ENCODE measurements at regions not wholly inside any gene's neighbourhood (a gene's known extent, or its start where the extent isn't known, plus 50 kb on each side); places are given as distances from the start of the nearest gene placed in this dataset.

DNA sequence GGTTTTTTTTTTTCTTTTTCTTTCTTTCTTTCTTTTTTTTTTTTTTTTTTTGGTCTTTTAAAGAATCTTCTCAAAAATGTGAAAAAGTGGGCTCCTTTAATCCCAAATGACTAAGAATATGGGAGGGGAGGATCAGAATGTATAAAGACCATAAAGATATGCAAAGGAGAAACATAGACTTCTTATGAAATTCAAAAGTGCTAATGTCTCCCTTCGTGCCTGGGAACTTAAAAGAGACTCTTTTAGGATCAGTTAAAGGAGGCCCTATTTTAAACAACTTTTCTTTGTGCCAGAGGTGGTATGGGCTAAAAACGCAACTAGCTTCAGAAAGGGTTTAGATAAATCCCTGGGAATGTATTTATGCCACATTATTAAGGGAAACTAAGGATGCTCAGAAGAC is 54.2 kb upstream of the KAZN start:
- TF ChIP-seq, protein P1, sequence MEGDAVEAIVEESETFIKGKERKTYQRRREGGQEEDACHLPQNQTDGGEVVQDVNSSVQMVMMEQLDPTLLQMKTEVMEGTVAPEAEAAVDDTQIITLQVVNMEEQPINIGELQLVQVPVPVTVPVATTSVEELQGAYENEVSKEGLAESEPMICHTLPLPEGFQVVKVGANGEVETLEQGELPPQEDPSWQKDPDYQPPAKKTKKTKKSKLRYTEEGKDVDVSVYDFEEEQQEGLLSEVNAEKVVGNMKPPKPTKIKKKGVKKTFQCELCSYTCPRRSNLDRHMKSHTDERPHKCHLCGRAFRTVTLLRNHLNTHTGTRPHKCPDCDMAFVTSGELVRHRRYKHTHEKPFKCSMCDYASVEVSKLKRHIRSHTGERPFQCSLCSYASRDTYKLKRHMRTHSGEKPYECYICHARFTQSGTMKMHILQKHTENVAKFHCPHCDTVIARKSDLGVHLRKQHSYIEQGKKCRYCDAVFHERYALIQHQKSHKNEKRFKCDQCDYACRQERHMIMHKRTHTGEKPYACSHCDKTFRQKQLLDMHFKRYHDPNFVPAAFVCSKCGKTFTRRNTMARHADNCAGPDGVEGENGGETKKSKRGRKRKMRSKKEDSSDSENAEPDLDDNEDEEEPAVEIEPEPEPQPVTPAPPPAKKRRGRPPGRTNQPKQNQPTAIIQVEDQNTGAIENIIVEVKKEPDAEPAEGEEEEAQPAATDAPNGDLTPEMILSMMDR (IDR thresholded peaks at IDR 0.05) = no peak
- TF ChIP-seq EP300 (IDR thresholded peaks at IDR 0.05; ENCODE audit: low read depth) = no peak
